GM12891 (cell line): ENCODE measurements at regions not wholly inside any gene's neighbourhood (a gene's known extent, or its start where the extent isn't known, plus 50 kb on each side); places are given as distances from the start of the nearest gene placed in this dataset.

Experiments used
- POLR2A ChIP-seq: IDR thresholded peaks from 2 replicates; pipeline ENCODE4 v1.6.1; 2011; ENCODE audit warnings: low read depth, low read length, control low read depth
- POLR2AphosphoS5 ChIP-seq: IDR thresholded peaks from 2 replicates; pipeline ENCODE4 v1.6.1; 2011; ENCODE audit warnings: low read depth, low read length, control low read depth
- TAF1 ChIP-seq: IDR thresholded peaks from 2 replicates; pipeline ENCODE4 v1.6.1; 2011; ENCODE audit warnings: low read depth, low read length, control low read depth

DNA sequence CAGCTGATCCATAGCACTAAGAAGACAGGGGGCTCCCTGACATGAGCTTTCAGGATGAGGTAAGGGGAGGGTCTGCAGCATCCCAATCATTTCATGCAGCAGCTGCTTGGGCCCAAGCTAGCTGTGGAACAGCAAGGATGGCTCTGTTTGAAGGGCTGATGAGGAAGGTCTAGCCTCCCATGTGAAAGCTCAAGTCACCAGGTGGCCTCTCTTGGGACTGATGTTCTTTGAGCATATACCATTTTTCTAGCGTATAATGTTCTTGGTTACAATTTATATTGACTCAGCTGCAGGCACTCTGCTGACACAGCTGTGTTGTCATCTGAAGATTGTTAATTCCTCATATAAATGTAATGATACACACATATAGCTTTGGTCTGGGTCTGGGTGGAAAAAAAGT lies 87.0 kb downstream of the CD200R1L start:
- TF ChIP-seq TAF1 (no peak), POLR2A (no peak), POLR2AphosphoS5 (no peak)
